PC-9 (cell line): ENCODE measurements at regions not wholly inside any gene's neighbourhood (a gene's known extent, or its start where the extent isn't known, plus 50 kb on each side); places are given as distances from the start of the nearest gene placed in this dataset.

Experiments
- EZH2 ChIP-seq: fragments of 200-600 bp; sonication (generic); IDR thresholded peaks from 2 replicates; pipeline ENCODE4 v1.8.0; 2017; ENCODE audit warnings: antibody characterized with exemption, low read depth
- TF ChIP-seq, protein P1 (sequence below): fragments of 200-600 bp; sonication (generic); conservative IDR thresholded peaks from 2 replicates; pipeline ENCODE4 v1.6.1; 2017; ENCODE audit warnings: mixed run types, antibody characterized with exemption, mild to moderate bottlenecking, moderate library complexity

DNA sequence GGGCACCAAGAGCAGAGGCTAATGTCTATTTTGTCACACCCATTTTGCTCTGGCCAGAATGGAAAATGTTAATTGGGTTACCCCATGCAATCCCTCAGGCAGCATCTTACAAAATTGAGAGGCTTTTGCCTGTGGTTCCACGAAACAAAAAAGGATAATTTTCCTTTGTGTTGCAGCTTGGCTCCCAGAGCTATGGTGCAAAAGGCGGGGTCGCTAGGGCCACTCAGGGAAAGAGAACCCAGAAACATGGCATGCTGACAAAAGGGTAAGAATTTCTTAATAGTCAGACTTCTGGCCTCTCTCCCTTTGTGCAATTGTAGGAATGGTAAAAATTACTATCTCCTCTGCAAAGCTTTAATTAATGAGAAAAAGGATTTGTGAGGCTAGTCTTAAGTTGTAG lies 119.6 kb upstream of the BANK1 start:
- TF ChIP-seq, protein P1, sequence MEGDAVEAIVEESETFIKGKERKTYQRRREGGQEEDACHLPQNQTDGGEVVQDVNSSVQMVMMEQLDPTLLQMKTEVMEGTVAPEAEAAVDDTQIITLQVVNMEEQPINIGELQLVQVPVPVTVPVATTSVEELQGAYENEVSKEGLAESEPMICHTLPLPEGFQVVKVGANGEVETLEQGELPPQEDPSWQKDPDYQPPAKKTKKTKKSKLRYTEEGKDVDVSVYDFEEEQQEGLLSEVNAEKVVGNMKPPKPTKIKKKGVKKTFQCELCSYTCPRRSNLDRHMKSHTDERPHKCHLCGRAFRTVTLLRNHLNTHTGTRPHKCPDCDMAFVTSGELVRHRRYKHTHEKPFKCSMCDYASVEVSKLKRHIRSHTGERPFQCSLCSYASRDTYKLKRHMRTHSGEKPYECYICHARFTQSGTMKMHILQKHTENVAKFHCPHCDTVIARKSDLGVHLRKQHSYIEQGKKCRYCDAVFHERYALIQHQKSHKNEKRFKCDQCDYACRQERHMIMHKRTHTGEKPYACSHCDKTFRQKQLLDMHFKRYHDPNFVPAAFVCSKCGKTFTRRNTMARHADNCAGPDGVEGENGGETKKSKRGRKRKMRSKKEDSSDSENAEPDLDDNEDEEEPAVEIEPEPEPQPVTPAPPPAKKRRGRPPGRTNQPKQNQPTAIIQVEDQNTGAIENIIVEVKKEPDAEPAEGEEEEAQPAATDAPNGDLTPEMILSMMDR, result no peak
- TF ChIP-seq EZH2, result no peak
